Stimulated activated CD4-positive, alpha-beta T cell treated with anti-CD3 and anti-CD28 coated beads, TNF-alpha, amount 100 ng/mL, for 1 hour (primary cell): ENCODE measurements at regions not wholly inside any gene's neighbourhood (a gene's known extent, or its start where the extent isn't known, plus 50 kb on each side); places are given as distances from the start of the nearest gene placed in this dataset.
"Not testable (repeated sequence)": the region's sequence is repeated elsewhere in the genome, so short reads cannot be mapped to it uniquely, and the experiment has no call there.

Experiments
- DNase-seq, 3 donors: peaks; one replicate each; pipeline ENCODE4 v3.0.0-alpha.2; 2020; ENCODE audit warnings: low read depth in 3 of 3, low spot score in 1 of 3

DNA sequence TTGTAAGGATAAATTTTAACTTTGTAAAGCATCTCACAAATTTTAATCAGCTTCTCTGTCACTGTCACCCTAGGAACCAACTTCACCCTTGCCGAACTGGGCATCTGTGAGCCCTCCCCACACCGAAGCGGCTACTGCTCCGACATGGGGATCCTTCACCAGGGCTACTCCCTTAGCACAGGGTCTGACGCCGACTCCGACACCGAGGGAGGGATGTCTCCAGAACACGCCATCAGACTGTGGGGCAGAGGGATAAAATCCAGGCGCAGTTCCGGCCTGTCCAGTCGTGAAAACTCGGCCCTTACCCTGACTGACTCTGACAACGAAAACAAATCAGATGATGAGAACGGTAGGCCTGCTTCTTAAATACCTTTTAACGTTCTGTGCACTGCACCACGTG, 916.3 kb upstream of the WWC1 start:
- no peak for DNase-seq

GRCh38 chr5:167378894-167379723, 912.3 kb upstream of the WWC1 start:
- DNase-seq, result no peak

GRCh38 chr5:167381457-167381856, 910.0 kb upstream of the WWC1 start:
- DNase-seq, result no peak

- no peak for DNase-seq
Observed at GRCh38 chr5:167389537-167389936, 901.9 kb upstream of the WWC1 start.

DNA sequence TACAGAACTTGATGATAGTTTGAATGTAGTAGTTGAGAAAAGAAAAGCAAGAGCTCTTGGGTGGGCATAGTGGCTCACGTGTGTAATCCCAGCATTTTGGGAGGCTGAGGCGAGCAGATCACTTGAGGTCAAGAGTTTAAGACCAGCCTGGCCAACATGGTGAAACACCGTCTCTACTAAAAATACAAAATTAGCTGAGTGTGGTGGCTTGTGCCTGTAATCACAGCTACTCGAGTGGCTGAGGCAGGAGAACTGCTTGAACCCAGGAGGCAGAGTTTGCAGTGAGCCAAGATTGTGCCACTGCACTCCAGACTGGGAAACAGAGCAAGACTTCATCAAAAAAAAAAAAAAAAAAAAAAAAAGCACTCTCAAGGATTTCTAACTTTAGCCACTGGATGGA, 900.2 kb upstream of the WWC1 start:
- not testable (repeated sequence) for DNase-seq

- DNase-seq, result no peak
Observed at GRCh38 chr5:167392240-167392639, 899.2 kb upstream of the WWC1 start.

GRCh38 chr5:167393358-167393757, 898.1 kb upstream of the WWC1 start:
- no peak for DNase-seq

GRCh38 chr5:167402671-167403070, 888.8 kb upstream of the WWC1 start:
- no peak for DNase-seq

DNA sequence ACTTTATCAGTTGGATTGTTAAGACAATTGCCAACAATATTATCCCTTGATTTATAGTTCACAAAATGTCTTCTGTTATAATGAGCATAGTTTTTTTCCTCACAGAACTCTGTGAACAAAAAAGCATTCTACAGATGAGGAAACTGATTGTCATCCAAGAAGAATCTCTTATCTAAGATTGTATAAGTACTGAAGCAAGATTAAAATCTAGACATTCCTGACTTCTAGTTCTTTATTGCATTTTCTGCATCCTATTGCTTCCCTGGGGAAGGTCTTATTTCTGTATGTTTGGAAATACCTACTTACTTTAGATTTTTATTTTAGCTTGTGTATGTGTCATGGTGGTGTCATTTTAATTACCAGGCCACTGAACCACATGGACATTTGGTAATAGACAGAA, 884.9 kb upstream of the WWC1 start:
- no peak for DNase-seq

DNA sequence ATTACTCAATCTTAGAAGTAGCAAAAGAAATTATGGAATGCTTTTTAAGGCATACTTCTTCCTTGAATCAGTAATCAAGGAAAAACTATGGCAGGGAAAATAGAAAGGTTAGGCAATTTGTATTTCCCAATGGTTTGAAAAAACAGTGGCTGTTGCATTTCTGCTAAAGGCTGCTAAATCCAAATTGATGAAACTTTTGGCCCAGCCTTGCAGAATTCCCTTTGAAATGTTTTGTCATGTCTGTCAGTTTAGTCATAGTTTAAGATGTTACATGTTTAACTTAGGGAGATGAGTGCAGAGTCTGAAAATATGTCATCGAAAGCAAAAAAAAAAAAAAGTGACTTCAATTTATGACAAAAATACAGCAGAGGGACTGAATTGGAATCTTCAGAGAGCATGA, 878.9 kb upstream of the WWC1 start:
- no peak for DNase-seq

DNA sequence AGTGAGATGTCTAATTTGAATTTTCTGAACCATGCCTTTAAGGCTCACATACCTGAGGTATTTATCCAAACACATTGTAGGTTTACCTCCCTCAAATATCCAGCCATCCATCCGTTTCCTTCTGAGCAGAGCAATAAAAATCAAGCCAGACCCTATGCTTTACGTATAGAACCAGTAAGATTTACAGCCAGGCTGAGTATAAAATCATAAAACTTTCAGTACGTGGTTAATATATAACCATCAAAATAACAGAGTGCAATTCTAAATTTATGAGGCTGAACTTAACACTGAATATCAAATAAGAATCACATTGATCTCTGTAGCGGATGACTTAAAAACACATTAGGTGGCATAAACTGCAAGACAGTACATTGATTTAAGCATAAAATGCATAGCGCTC, 877.9 kb upstream of the WWC1 start:
- DNase-seq, result no peak

- DNase-seq, result no peak
Observed at GRCh38 chr5:167414611-167415010, 876.8 kb upstream of the WWC1 start.

DNA sequence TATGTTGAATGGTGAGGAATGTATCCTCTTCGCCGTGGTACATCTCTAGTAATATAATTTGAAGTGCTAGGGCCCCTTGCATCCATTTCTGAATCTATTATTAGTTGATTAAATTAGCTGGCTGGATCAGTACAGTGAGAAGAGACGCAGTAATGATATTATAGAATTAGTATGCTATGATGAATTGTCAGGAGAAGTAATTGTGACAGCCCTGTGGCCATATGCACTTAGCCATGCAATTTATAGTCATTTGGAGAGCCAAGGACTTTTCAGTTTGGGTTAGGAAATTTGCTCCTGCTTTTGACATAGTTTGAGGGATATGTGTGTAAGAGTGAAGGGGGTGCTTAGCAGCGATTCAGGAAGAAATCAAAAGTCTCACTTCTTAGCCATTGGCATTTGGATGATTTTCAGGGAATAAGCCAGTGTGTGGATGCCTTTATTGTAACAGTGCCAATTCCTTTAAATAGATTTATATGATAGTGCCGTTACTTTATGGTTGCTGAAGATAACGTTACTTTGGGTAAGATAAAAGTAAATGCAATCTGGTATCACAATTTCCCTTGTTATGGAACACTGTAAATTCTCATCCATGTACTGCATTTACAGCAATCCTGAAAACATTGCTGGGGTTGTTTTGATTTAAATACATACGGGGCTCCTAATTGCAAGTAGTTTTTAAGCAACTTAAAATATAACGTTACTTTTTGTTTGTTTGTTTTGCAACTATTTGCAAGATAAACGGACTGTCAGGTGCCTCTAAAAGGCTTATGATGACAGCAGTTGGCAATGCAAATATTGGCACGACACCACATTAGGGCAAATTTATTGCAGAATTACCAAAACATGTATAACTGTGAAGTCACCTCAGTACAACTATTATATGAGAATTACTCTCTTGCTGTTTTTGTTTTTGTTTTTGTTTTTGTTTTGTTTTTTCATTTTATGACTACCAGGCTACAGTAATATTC, 875.4 kb upstream of the WWC1 start:
- no peak for DNase-seq

- no peak for DNase-seq
Observed at GRCh38 chr5:167417662-167418061, 873.8 kb upstream of the WWC1 start.

- DNase-seq, result no peak
Observed at GRCh38 chr5:167425161-167425560, 866.3 kb upstream of the WWC1 start.

GRCh38 chr5:167426501-167426900, 864.9 kb upstream of the WWC1 start:
- DNase-seq, result no peak

- DNase-seq, result not testable (repeated sequence)
Observed at GRCh38 chr5:167427641-167428040, 863.8 kb upstream of the WWC1 start.

DNA sequence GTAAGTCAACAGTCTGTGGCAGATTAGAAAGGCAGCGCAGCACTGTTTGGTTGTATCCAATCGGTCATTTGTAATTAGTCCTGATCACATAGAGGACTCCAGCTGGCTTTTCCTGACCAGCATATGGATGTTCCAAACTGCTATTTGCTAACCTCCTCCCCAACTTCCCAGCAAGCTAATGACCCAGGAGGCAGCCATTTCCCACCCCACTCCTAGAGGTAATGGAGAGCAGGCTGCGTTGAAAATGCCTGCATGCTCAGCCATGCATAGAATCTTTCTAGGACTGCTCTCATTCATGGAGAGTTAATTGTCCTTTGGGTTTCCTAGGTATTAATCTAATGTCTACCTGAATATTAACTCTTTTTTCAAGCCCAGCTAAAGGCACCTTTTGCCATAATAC, 850.6 kb upstream of the WWC1 start:
- no peak for DNase-seq

- DNase-seq, result no peak
Observed at GRCh38 chr5:167442922-167443321, 848.5 kb upstream of the WWC1 start.

DNA sequence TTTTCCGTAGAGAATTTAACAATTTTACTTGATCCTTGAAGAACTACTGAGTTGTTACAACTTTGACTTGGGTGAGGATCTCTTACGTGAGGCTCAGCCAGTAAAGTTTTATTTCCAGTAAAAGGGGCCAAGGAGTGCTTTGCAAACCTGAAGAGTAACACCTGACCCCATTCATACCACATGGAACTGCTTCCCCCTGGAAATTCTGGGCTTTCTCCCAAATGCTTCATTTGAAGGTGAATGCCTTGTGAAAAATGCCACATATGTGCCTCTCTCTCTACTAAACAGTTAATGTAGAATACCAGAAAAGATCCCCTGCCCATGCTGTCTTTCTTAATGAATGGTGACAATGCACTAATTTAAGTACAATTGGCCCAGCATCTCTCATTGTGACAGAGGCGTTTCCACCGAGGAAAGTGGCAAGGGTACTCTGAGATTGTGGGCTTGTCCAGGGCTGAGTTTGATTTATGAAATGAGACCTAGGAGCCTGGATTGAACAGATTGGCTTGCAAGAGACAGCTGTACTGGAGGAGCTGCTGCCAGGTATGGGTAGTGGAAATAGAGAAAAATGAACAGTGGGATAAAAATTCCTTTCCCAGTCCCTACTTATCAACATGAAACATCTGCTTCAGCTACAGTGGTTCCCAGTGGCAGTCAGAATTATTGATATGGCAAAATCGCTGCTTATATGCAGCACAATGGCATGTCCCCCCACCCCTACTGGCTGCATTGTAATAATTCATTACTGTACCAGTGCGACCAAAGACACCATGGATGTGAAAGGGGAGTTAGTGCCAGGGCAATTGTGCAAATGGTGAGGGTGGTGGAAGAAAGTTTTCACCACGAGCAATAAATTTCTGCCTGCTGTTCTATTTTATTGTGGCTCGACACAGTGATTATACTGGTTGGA, 843.7 kb upstream of the WWC1 start:
- DNase-seq, result no peak

GRCh38 chr5:167448376-167448775, 843.1 kb upstream of the WWC1 start:
- DNase-seq, result no peak
